IMR-90 (cell line): ENCODE measurements at regions not wholly inside any gene's neighbourhood (a gene's known extent, or its start where the extent isn't known, plus 50 kb on each side); places are given as distances from the start of the nearest gene placed in this dataset.

Experiments used
- ATAC-seq: fragments of 200-7000 bp; cut with Tn5 transposase; 2 replicates; pipeline ENCODE4 v1.9.1; 2020; ENCODE audit warnings: low read depth, mild to moderate bottlenecking, moderate library complexity
- BruUV-seq: library from RNA; stranded (reverse); fragments of 400-500 nt; replicated peaks from 2 replicates; lab custom pipeline; 2021; lab: Mats Ljungman, UMichigan
- CTCF ChIA-PET: fragments of 300-600 bp; formaldehyde crosslinking; extraction: SDS; loops from one replicate; lab custom pipeline; 2021; ENCODE audit warnings: antibody characterized with exemption; lab: Yijun Ruan, JAX
- POLR2A ChIA-PET: fragments of 300-600 bp; sonication (Branson Sonifier 250); formaldehyde crosslinking; loops from one replicate; lab custom pipeline; 2022; ENCODE audit warnings: antibody characterized with exemption; ENCODE audit not compliant: unreplicated experiment; lab: Charles Lee
- DNase-seq: peaks from one replicate; pipeline ENCODE4 v3.0.0; 2013
- H2AFZ ChIP-seq: replicated peaks from 2 replicates; pipeline ENCODE3; 2013; ENCODE audit warnings: low read length, mild to moderate bottlenecking; ENCODE audit not compliant: poor library complexity
- H2AK5ac ChIP-seq: 2 replicates; pipeline ENCODE4 v1.6.1; 2013; ENCODE audit warnings: low read depth, low read length, inconsistent platforms
- H2AK9ac ChIP-seq: replicated peaks from 2 replicates; pipeline ENCODE3; 2013; ENCODE audit warnings: mild to moderate bottlenecking, low read depth, low read length, moderate library complexity; ENCODE audit not compliant: poor library complexity
- H2BK120ac ChIP-seq: 2 replicates; pipeline ENCODE4 v1.6.1; 2013; ENCODE audit warnings: low read depth, low read length, inconsistent platforms
- H2BK15ac ChIP-seq: 3 replicates; pipeline ENCODE4 v1.6.1; 2013; ENCODE audit warnings: low read depth, low read length, inconsistent platforms
- H2BK20ac ChIP-seq: 2 replicates; pipeline ENCODE4 v1.6.1; 2013; ENCODE audit warnings: low read depth, mild to moderate bottlenecking, inconsistent platforms, low read length, moderate library complexity
- H2BK5ac ChIP-seq: 2 replicates; pipeline ENCODE4 v1.6.1; 2013; ENCODE audit warnings: mild to moderate bottlenecking, low read depth, low read length, inconsistent platforms; ENCODE audit not compliant: poor library complexity, severe bottlenecking
- H3K14ac ChIP-seq: replicated peaks from 2 replicates; pipeline ENCODE4 v1.6.1; 2013; ENCODE audit warnings: low read depth, low read length, inconsistent platforms
- H3K18ac ChIP-seq: 2 replicates; pipeline ENCODE4 v1.6.1; 2013; ENCODE audit warnings: low read depth, low read length, control low read depth
- H3K23ac ChIP-seq: 2 replicates; pipeline ENCODE4 v1.6.1; 2013; ENCODE audit warnings: low read depth, low read length, inconsistent platforms
- H3K27ac ChIP-seq: 2 replicates; pipeline ENCODE4 v1.5.1; 2013; ENCODE audit warnings: mild to moderate bottlenecking, control low read depth, low read length; ENCODE audit not compliant: insufficient read depth
- H3K27me3 ChIP-seq: 2 replicates; pipeline ENCODE4 v1.6.1; 2013; ENCODE audit warnings: low read length; ENCODE audit not compliant: control insufficient read depth, insufficient read depth
- H3K36me3 ChIP-seq: 2 replicates; pipeline ENCODE4 v1.6.1; 2013; ENCODE audit warnings: low read length, mixed read lengths; ENCODE audit not compliant: control insufficient read depth, insufficient read depth
- H3K4ac ChIP-seq: 2 replicates; pipeline ENCODE4 v1.6.1; 2013; ENCODE audit warnings: low read depth, low read length, inconsistent platforms
- H3K4me1 ChIP-seq: 2 replicates; pipeline ENCODE4 v1.6.1; 2013; ENCODE audit warnings: low read length, mixed read lengths; ENCODE audit not compliant: control insufficient read depth, insufficient read depth
- H3K4me2 ChIP-seq: 2 replicates; pipeline ENCODE4 v1.6.1; 2013; ENCODE audit warnings: low read depth, mild to moderate bottlenecking, control low read depth, low read length, moderate library complexity
- H3K4me3 ChIP-seq: 2 replicates; pipeline ENCODE4 v1.5.1; 2013; ENCODE audit warnings: low read depth, mild to moderate bottlenecking, control low read depth, low read length, moderate library complexity; ENCODE audit not compliant: insufficient read depth
- H3K56ac ChIP-seq: 2 replicates; pipeline ENCODE4 v1.6.1; 2013; ENCODE audit warnings: low read length, inconsistent platforms; ENCODE audit not compliant: insufficient read depth; ENCODE audit errors: extremely low read depth
- H3K79me1 ChIP-seq, 2 experiments: 2 replicates each; pipeline ENCODE4 v1.6.1; 2013; ENCODE audit warnings: low read length in 2 of 2, inconsistent platforms in 1 of 2, low read depth in 1 of 2
- H3K9ac ChIP-seq: 2 replicates; pipeline ENCODE4 v1.6.1; 2013; ENCODE audit warnings: low read depth, low read length, control low read depth
- H3K9me1 ChIP-seq: 2 replicates; pipeline ENCODE4 v1.6.1; 2013; ENCODE audit warnings: low read length, inconsistent platforms; ENCODE audit not compliant: insufficient read depth
- H3K9me3 ChIP-seq: 2 replicates; pipeline ENCODE4 v1.6.1; 2013; ENCODE audit warnings: low read length; ENCODE audit not compliant: control insufficient read depth, insufficient read depth
- H4K20me1 ChIP-seq: 2 replicates; pipeline ENCODE4 v1.6.1; 2013; ENCODE audit warnings: low read length, inconsistent platforms; ENCODE audit not compliant: insufficient read depth
- H4K5ac ChIP-seq: 2 replicates; pipeline ENCODE4 v1.6.1; 2013; ENCODE audit warnings: mild to moderate bottlenecking, low read depth, low read length, control low read depth
- H4K8ac ChIP-seq, 2 experiments: 2 replicates each; pipeline ENCODE4 v1.6.1; 2013; ENCODE audit warnings: low read depth in 2 of 2, low read length in 2 of 2, control low read depth in 1 of 2, inconsistent platforms in 1 of 2
- H4K91ac ChIP-seq: 2 replicates; pipeline ENCODE4 v1.6.1; 2013; ENCODE audit warnings: low read depth, low read length, inconsistent platforms; ENCODE audit not compliant: insufficient read depth
- MAFK ChIP-seq: IDR thresholded peaks from 2 replicates; pipeline ENCODE4 v1.6.1; 2012; ENCODE audit warnings: low read depth, low read length, improper control_type of control experiment
- RFX5 ChIP-seq: IDR thresholded peaks from 2 replicates; pipeline ENCODE4 v1.8.0; 2012; ENCODE audit warnings: low read depth, mild to moderate bottlenecking, low read length, moderate library complexity
- dilution Hi-C: fragments of 300-500 bp; cut with HindIII; formaldehyde crosslinking; loops from one replicate; pipeline ENCODE4 v1.14.3; 2018; ENCODE audit warnings: low sequenced_read_pairs; ENCODE audit not compliant: unreplicated experiment
- in situ Hi-C: fragments of 300-500 bp; cut with MboI; formaldehyde crosslinking; loops from 3 replicates; pipeline ENCODE4 v1.14.3; 2019; ENCODE audit warnings: low sequenced_read_pairs, inconsistent platforms, mixed read lengths
- intact Hi-C: fragments of 100-400 bp; cut with micrococcal nuclease; formaldehyde crosslinking; loops from 2 replicates; pipeline ENCODE4 v1.10.0; 2022

- Histone ChIP-seq H3K18ac (no peak overlapping the region), H2AK5ac (no peak overlapping the region), H3K14ac (no peak overlapping the region), H4K8ac (no peak overlapping the region), H3K27me3 (no peaks in the 10 kb centered on the region), H4K91ac (no peak overlapping the region), H3K36me3 (no peaks in the 10 kb centered on the region), H3K56ac (no peak overlapping the region), H3K79me1 (no peaks in the 10 kb centered on the region), H3K4me3 (no peak overlapping the region), H3K4me1 (no peaks in the 10 kb centered on the region), H3K4ac (no peak overlapping the region), H3K9me3 (no peaks in the 10 kb centered on the region), H4K20me1 (no peaks in the 10 kb centered on the region), H2BK20ac (no peak overlapping the region), H3K9ac (no peak overlapping the region), H3K9me1 (no peaks in the 10 kb centered on the region), H3K23ac (no peak overlapping the region), H3K4me2 (no peak overlapping the region), H2AFZ (no peak overlapping the region), H2AK9ac (no peak overlapping the region), H3K27ac (no peak overlapping the region), H2BK15ac (no peak overlapping the region), H2BK120ac (no peak overlapping the region), H2BK5ac (no peak overlapping the region), H4K5ac (no peak overlapping the region)
- no peak for ATAC-seq
- TF ChIP-seq RFX5 (no peak), MAFK (peak; percentile 70)
- BruUV-seq = no TSS peak
- dilution Hi-C loops = no loop called here
- ChIA-PET POLR2A (interaction anchor here (0.6 kb wide), 1 partner anchor 1154 kb away, joined by 18 read pairs; no protein-coding TSS in a partner anchor), CTCF (no interaction called here)
- DNase-seq = no peak
- in situ Hi-C loops = no loop called here
- intact Hi-C loops = no loop called here
Measured at GRCh38 chrX:42902513-42902912, 124.5 kb upstream of the PPP1R2C start.
